K562 (cell line): ENCODE measurements at regions not wholly inside any gene's neighbourhood (a gene's known extent, or its start where the extent isn't known, plus 50 kb on each side); places are given as distances from the start of the nearest gene placed in this dataset.

ENCODE experiments used
- ATAC-seq: fragments of 200-7000 bp; cut with Tn5 transposase; 3 replicates; pipeline ENCODE4 v1.9.1; 2020; ENCODE audit warnings: moderate library complexity
- BruUV-seq: library from RNA; stranded (reverse); fragments of 400-500 nt; replicated peaks from 2 replicates; lab custom pipeline; 2021; lab: Mats Ljungman, UMichigan
- CTCF ChIA-PET: fragments of 300-600 bp; formaldehyde crosslinking; extraction: SDS; loops from one replicate; lab custom pipeline; 2021; ENCODE audit warnings: low intra/inter-chr PET ratio; lab: Yijun Ruan, JAX
- POLR2A ChIA-PET: fragments of 300-600, 350-650 bp; sonication (Branson Sonifier 250); formaldehyde crosslinking; extraction: SDS; loops from one replicate; lab custom pipeline; 2021; ENCODE audit warnings: antibody characterized with exemption, inconsistent platforms; lab: Yijun Ruan, JAX
- DNase-seq, 4 experiments: peaks; one replicate each; pipeline versions ENCODE4 v3.0.0 to v3.0.0-alpha.2; 2011 to 2018; ENCODE audit warnings: low spot score in 3 of 4, mixed read lengths in 3 of 4; ENCODE audit errors: extremely low read depth in 1 of 4
- FAIRE-seq: peaks from 2 replicates; lab custom pipeline; 2011; peaks lifted over from hg19 to GRCh38; lab: Jason Lieb, UNC
- H2AFZ ChIP-seq: 2 replicates; pipeline ENCODE4 v1.6.0; 2011; ENCODE audit warnings: low read depth, low read length, control low read depth, inconsistent platforms
- H3K27ac ChIP-seq: fragments of 200-600 bp; 3 replicates; pipeline ENCODE4 v1.8.0; 2011; ENCODE audit warnings: low read depth, mild to moderate bottlenecking, control low read depth, inconsistent platforms, low read length, moderate library complexity, mixed read lengths; ENCODE audit errors: extremely low read depth
- H3K27me3 ChIP-seq, 2 experiments: fragments of 300-600 bp in 1 of 2; 2 replicates in 1 of 2; 3 replicates in 1 of 2; pipeline versions ENCODE4 v1.6.0 to v1.8.0; 2011; ENCODE audit warnings: inconsistent platforms in 2 of 2, low read length in 2 of 2, mild to moderate bottlenecking in 1 of 2, mixed read lengths in 1 of 2, moderate library complexity in 1 of 2; ENCODE audit not compliant: control insufficient read depth in 2 of 2, insufficient read depth in 2 of 2
- H3K36me3 ChIP-seq: fragments of 300-600 bp; 3 replicates; pipeline ENCODE4 v1.8.0; 2011; ENCODE audit warnings: mild to moderate bottlenecking, low read length, inconsistent platforms; ENCODE audit not compliant: control insufficient read depth, insufficient read depth
- H3K4me1 ChIP-seq, 2 experiments: fragments of 200-600 bp in 1 of 2; replicated peaks in 1 of 2; 2 replicates in 1 of 2; 3 replicates in 1 of 2; pipeline versions ENCODE4 v1.5.1 to v1.8.0; 2011; ENCODE audit warnings: inconsistent platforms in 2 of 2, low read length in 2 of 2, mild to moderate bottlenecking in 1 of 2, mixed read lengths in 1 of 2, moderate library complexity in 1 of 2; ENCODE audit not compliant: control insufficient read depth in 2 of 2, insufficient read depth in 2 of 2
- H3K4me2 ChIP-seq: 2 replicates; pipeline ENCODE4 v1.6.1; 2011; ENCODE audit warnings: low read length, control low read depth, inconsistent platforms, mixed read lengths; ENCODE audit not compliant: insufficient read depth
- H3K4me3 ChIP-seq: fragments of 200-600 bp; sonication (generic), shearing (Covaris generic); 2 replicates; pipeline ENCODE4 v1.5.1; 2016; ENCODE audit warnings: control low read depth, inconsistent platforms
- H3K79me2 ChIP-seq: fragments of 200-600 bp; 3 replicates; pipeline ENCODE4 v1.8.0; 2011; ENCODE audit warnings: low read length, inconsistent platforms; ENCODE audit not compliant: control insufficient read depth, insufficient read depth
- H3K9ac ChIP-seq, 2 experiments: 2 replicates each; pipeline versions ENCODE4 v1.6.0 to v1.6.1; 2011; ENCODE audit warnings: low read depth in 2 of 2, low read length in 2 of 2, control low read depth in 1 of 2, inconsistent platforms in 1 of 2, mild to moderate bottlenecking in 1 of 2, mixed read lengths in 1 of 2; ENCODE audit not compliant: insufficient read depth in 1 of 2
- H3K9me1 ChIP-seq: one replicate; pipeline ENCODE4 v1.6.0; 2011; ENCODE audit warnings: inconsistent platforms, mild to moderate bottlenecking, low read length, moderate library complexity; ENCODE audit not compliant: control insufficient read depth, insufficient read depth
- H3K9me3 ChIP-seq: replicated peaks from 2 replicates; pipeline ENCODE4 v1.5.1; 2011; ENCODE audit warnings: low read depth, low read length, inconsistent platforms; ENCODE audit not compliant: control insufficient read depth, insufficient read depth
- H4K20me1 ChIP-seq: replicated peaks from 2 replicates; pipeline ENCODE4 v1.6.1; 2011; ENCODE audit warnings: low read length, inconsistent platforms, mixed read lengths; ENCODE audit not compliant: control insufficient read depth, insufficient read depth
- MYBL2 ChIP-seq, 2 experiments: fragments of 450-650 bp in 1 of 2; sonication (generic) in 1 of 2; formaldehyde crosslinking in 1 of 2; IDR thresholded peaks; 2 replicates each; pipeline versions ENCODE4 v1.6.1 to v1.8.1; 2017 to 2022; ENCODE audit warnings: borderline replicate concordance in 1 of 2, inconsistent platforms in 1 of 2, low read depth in 1 of 2, mild to moderate bottlenecking in 1 of 2, missing genetic modification reagents in 1 of 2, moderate library complexity in 1 of 2
- NFE2 ChIP-seq: IDR thresholded peaks from 2 replicates; pipeline ENCODE4 v1.6.1; 2014; ENCODE audit warnings: antibody characterized with exemption, low read depth
- ZNF354B ChIP-seq: fragments of 250-450 bp; sonication (Bioruptor Pico); IDR thresholded peaks from 2 replicates; pipeline ENCODE4 v1.4.0; 2020
- WGBS: fragments of 100-300 bp; shearing (Covaris generic); methylation state at CpG from one replicate; pipeline ENCODE4 v1.1.6; 2016; ENCODE audit warnings: low coverage, mixed read lengths; ENCODE audit not compliant: insufficient coverage; ENCODE audit errors: missing lambda C conversion rate; 5-methylcytosine and 5-hydroxymethylcytosine counted together
- in situ Hi-C: fragments of 300-500 bp; cut with MboI; formaldehyde crosslinking; loops from 4 replicates; pipeline ENCODE4 v1.15.0; 2018; ENCODE audit warnings: inconsistent platforms, mixed read lengths
- intact Hi-C: fragments of 100-400 bp; cut with micrococcal nuclease; formaldehyde crosslinking; loops from 2 replicates; pipeline ENCODE4 v1.14.2; 2022

- Histone ChIP-seq H3K79me2 (no peaks in the 10 kb centered on the region), H3K36me3 (no peaks in the 10 kb centered on the region), H2AFZ (no peak overlapping the region), H3K4me1 (no peaks in the 10 kb centered on the region), H3K9me3 (no peaks in the 10 kb centered on the region), H4K20me1 (no peaks in the 10 kb centered on the region), H3K27ac (no peak overlapping the region), H3K27me3 (no peaks in the 10 kb centered on the region), H3K9ac (no peak overlapping the region), H3K4me3 (no peak overlapping the region), H3K4me2 (no peak overlapping the region), H3K9me1 (no peaks in the 10 kb centered on the region)
- ChIA-PET CTCF (no interaction called here), POLR2A (no interaction called here)
- intact Hi-C loops (no loop called here), in situ Hi-C loops (no loop called here)
- BruUV-seq: no TSS peak
- ATAC-seq: no peak
- no peak for TF ChIP-seq MYBL2 (IDR thresholded peaks at IDR 0.05; ENCODE audit: low read depth)
- no peak for TF ChIP-seq MYBL2 (CRISPR knock-in tag; IDR thresholded peaks at IDR 0.05; ENCODE audit: borderline replicate concordance)
- no peak for FAIRE-seq
- no peak for DNase-seq
- 0% methylated on average over 5 of the region's 5 CpGs for WGBS
Observed at GRCh38 chr12:127928178-127928577, 338.8 kb upstream of the TMEM132C start.

GRCh38 chr12:127928615-127929571, 338.1 kb upstream of the TMEM132C start:
- ATAC-seq (no peak), DNase-seq (no peak), FAIRE-seq (no peak)
- no peaks in the 10 kb centered on the region for H3K9me3 ChIP-seq
- in situ Hi-C loops (no loop called here), intact Hi-C loops (no loop called here)
- H3K9ac ChIP-seq: no peak overlapping the region
- H3K36me3 ChIP-seq: no peaks in the 10 kb centered on the region
- no peak overlapping the region for H3K4me2 ChIP-seq
- no peak overlapping the region for H3K4me3 ChIP-seq
- no peaks in the 10 kb centered on the region for H4K20me1 ChIP-seq
- no peaks in the 10 kb centered on the region for H3K79me2 ChIP-seq
- ChIA-PET POLR2A (no interaction called here), CTCF (no interaction called here)
- TF ChIP-seq ZNF354B (CRISPR knock-in tag): no peak
- no peak for TF ChIP-seq NFE2
- H3K27ac ChIP-seq: no peak overlapping the region
- WGBS: 4% methylated on average over 3 of the region's 3 CpGs
- BruUV-seq: no TSS peak
- H3K9me1 ChIP-seq: no peaks in the 10 kb centered on the region
- no peaks in the 10 kb centered on the region for H3K27me3 ChIP-seq
- no peak overlapping the region for H2AFZ ChIP-seq
- H3K4me1 ChIP-seq: no peaks in the 10 kb centered on the region
